Choroid plexus epithelial cell (primary cell): ENCODE measurements at regions not wholly inside any gene's neighbourhood (a gene's known extent, or its start where the extent isn't known, plus 50 kb on each side); places are given as distances from the start of the nearest gene placed in this dataset.

Source experiments
- DNase-seq: peaks from one replicate; pipeline ENCODE4 v3.0.0-alpha.2; 2010; ENCODE audit warnings: low read depth
- H3K4me3 ChIP-seq: 2 replicates; pipeline ENCODE4 v1.5.1; 2011; ENCODE audit warnings: low read depth, mild to moderate bottlenecking, control low read depth, low read length, moderate library complexity
- CTCF ChIP-seq: conservative IDR thresholded peaks from 2 replicates; pipeline ENCODE4 v1.5.1; 2011; ENCODE audit warnings: low read depth, mild to moderate bottlenecking, control low read depth, inconsistent platforms, low read length, moderate library complexity

GRCh38 chr18:7288544-7288943 lies 57.7 kb downstream of the LRRC30 start:
- DNase-seq, result no peak
- H3K4me3 ChIP-seq, result no peak overlapping the region
- no peak for TF ChIP-seq CTCF

- no peak overlapping the region for H3K4me3 ChIP-seq
- no peak for DNase-seq
- no peak for TF ChIP-seq CTCF
Measured at GRCh38 chr18:7290077-7290476, 59.2 kb downstream of the LRRC30 start.

- no peak overlapping the region for H3K4me3 ChIP-seq
- no peak for TF ChIP-seq CTCF
- DNase-seq, result no peak
Measured at GRCh38 chr18:7291046-7291445, 60.2 kb downstream of the LRRC30 start.

GRCh38 chr18:7298149-7298548 lies 67.3 kb downstream of the LRRC30 start:
- TF ChIP-seq CTCF, result no peak
- no peak for DNase-seq
- H3K4me3 ChIP-seq, result no peak overlapping the region

- no peak for DNase-seq
- no peak overlapping the region for H3K4me3 ChIP-seq
- no peak for TF ChIP-seq CTCF
Measured at GRCh38 chr18:7301094-7301493, 70.2 kb downstream of the LRRC30 start.

- peak; percentile 38 for DNase-seq
- no peak overlapping the region for H3K4me3 ChIP-seq
- TF ChIP-seq CTCF, result no peak
Measured at GRCh38 chr18:7303316-7304060, 72.6 kb downstream of the LRRC30 start.

GRCh38 chr18:7304061-7304370 lies 73.1 kb downstream of the LRRC30 start:
- H3K4me3 ChIP-seq, result no peak overlapping the region
- TF ChIP-seq CTCF, result no peak
- DNase-seq, result no peak
